HG02885 (cell line): ENCODE measurements at regions not wholly inside any gene's neighbourhood (a gene's known extent, or its start where the extent isn't known, plus 50 kb on each side); places are given as distances from the start of the nearest gene placed in this dataset.
A peak's percentile ranks its signal among the peaks of the same experiment; 100 is the strongest.
"Not testable (repeated sequence)": the region's sequence is repeated elsewhere in the genome, so short reads cannot be mapped to it uniquely, and the experiment has no call there.

Source experiments
- ATAC-seq: cut with Tn5 transposase; IDR thresholded peaks from one replicate; pipeline ENCODE4 v1.9.1; 2021; ENCODE audit warnings: mild to moderate bottlenecking; ENCODE audit not compliant: unreplicated experiment, poor library complexity

- no peak for ATAC-seq
Measured at GRCh38 chr1:190665045-190665444, 187.4 kb upstream of the BRINP3 start.

DNA sequence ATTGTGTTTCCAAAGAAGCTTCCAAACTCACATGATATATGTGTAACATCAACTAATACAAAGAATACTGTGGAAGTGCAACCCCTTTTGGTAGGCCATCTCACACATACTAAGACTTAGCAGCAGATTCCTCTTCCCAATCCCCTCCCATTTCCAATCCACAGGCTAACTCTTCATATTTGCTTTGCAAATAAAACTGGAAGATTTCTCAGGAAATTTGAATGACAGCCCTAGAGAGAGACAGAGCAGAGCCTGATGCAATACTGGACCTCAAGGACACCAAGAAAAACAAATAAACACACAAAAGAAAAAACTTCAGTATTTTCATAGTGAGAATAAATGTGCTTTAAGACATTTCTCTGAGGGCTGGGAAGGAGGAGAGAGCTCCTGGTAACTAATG lies 190.2 kb upstream of the BRINP3 start:
- ATAC-seq, result no peak

DNA sequence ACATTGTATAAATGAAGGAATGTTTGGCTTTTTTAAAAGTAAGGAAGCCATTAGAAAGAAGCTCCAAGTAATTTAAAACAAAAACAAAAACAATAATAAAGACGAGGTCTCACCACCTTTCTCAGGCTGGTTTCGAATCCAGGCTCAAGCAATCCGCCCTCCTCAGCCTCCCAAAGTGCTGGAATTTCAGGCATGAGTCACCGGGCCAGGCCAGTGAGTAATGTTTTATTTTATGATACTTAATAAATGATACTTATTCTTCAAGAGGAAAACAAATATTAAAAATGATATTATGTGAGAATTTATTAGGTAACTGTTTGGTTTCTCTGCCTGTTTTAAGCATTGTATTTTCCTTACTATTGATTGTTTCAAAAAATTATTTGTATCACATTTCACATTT lies 201.4 kb upstream of the BRINP3 start:
- ATAC-seq, result no peak

DNA sequence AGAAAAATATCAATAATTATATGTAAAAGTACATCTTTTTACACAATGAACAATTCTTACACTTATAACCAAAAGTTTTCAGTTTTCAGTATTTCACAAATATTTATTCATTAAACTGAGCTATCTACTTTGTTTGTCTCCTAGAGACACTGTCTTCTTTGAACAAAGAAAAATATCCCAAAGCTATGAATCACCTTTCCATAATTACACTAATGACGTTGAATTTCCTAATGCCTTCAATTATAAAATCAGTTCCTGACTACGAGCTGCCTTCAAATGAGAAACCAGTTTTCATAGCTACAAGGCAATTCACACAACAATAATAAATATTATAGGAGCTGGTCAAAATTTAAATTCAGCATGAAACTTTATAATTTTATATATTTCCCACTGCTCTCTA lies 201.8 kb upstream of the BRINP3 start:
- no peak for ATAC-seq

- no peak for ATAC-seq
Measured at GRCh38 chr1:190679983-190680382, 202.3 kb upstream of the BRINP3 start.

DNA sequence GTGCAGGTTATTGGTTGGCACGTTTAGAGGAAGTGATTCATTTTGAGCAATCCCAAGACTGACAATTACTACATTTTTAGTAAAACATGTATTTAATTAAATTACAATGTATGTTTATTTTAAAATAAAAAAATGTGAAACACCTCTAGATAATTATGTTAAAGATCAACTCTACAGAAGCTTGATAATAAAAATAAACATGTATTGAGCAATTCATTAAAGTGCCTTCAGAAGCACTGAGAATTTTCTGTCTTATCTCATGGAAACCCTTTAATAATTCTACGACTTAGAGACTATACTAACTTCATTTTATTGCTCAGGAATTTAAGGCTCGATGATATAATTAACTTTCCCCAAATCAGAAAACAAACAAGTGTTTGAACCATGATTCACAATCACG lies 208.0 kb upstream of the BRINP3 start:
- no peak for ATAC-seq

- ATAC-seq, result no peak
Measured at GRCh38 chr1:190688096-190688495, 210.4 kb upstream of the BRINP3 start.

- not testable (repeated sequence) for ATAC-seq
Measured at GRCh38 chr1:190698488-190698887, 220.8 kb upstream of the BRINP3 start.

DNA sequence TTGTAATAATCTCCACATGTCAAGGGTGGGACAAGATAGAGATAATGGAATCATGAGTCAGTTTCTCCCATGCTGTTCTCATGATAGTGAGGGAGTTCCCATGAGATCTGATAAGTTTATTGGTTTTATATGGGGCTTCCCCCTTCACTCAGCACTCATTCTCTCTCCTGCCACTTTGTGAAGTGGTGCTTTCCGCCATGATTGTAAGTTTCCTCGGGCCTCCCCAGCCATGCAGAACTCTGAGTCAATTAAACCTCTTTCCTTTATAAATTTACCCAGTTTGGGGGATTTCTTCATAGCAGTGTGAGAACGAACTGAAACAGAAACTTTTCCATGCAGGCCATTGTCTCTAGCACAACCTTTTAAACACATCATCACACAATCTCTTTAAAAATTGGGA lies 221.5 kb upstream of the BRINP3 start:
- ATAC-seq, result no peak

DNA sequence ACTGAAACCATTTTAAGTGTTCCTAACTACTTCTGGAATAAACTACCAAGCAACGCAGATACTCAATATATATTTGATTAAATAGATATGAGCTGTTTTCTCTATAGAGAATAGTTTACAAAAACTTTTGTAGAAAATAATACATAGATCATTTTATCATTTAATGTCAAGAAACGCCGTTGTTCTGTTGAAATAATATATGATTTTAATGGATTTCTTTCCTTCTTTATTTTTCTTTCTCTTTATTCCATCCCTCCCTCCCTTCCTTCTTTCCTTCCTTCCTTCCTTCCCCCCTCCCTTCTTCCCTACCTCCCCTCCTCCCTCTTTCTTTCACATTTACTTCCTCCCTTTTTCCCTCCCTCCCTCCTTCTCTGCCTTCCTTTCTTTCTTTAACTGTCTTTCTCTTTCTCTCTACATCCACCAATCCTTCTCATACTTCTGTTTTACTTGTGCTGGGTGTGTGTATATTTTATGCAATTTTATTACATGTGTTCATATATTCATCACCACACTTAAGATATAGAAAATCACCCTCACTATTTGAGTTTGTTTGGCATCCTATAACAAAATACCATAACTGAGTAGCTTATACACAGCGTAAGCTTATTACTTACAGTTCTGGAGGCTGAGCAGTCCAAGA lies 230.9 kb upstream of the BRINP3 start:
- ATAC-seq, result no peak

DNA sequence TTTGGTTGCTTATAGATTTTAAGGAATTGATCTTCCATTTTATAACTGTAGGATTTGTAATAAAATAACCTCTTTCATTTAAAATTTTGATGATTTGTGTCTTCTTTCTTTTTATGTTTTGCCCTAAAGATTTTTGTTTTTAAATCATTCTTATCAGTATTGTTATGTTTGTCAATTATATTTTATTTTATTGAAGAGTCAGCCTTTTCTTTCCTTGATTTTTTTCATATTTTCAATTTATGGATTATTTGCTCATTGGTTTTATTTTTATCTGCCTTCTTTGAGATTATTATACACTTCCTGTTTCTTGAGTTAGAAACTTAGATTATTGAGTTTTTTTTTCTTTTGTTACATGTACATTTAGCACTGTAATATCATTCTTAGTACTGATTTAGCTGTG lies 233.4 kb upstream of the BRINP3 start:
- no peak for ATAC-seq

- no peak for ATAC-seq
Measured at GRCh38 chr1:190717055-190717454, 239.4 kb upstream of the BRINP3 start.

GRCh38 chr1:190736971-190737590 lies 259.4 kb upstream of the BRINP3 start:
- ATAC-seq, result no peak

DNA sequence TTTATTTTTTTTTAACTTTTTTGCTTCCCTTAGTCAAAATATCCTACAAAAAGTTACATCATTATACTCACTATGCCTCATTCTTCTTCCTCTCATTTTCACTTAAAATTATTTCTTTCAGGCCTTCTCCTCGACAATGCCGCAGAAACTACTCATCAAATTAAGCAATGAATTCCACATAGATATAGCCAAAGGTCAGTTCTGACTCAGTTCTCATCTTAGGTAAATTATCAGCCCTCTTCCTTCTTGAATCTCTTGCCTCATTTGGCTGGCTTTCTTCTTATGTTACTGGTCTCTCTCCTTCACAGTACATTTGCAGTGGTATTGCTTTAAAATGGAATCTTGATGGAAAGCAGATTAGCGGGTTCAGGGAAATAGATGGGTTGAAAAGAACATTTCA lies 260.7 kb upstream of the BRINP3 start:
- ATAC-seq, result no peak

GRCh38 chr1:190739926-190740325 lies 262.3 kb upstream of the BRINP3 start:
- ATAC-seq, result no peak

DNA sequence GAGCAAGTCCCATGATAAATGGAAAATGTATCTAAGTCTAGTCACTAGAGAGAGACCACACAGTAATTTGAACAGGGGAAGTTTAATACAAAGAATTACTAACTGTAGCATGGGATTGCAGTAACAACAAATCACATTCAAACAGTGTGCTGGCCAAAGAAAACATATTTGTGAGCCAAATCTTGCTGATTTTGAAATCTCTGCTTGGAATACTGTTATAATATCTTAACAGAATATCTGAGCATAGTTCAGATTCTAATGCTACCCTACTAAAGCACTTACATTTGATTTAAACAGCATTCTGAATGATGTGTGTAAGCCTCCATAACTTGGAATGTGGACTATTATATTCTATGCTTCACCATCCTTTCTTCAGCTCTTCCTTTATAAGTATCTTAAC lies 270.0 kb upstream of the BRINP3 start:
- no peak for ATAC-seq

DNA sequence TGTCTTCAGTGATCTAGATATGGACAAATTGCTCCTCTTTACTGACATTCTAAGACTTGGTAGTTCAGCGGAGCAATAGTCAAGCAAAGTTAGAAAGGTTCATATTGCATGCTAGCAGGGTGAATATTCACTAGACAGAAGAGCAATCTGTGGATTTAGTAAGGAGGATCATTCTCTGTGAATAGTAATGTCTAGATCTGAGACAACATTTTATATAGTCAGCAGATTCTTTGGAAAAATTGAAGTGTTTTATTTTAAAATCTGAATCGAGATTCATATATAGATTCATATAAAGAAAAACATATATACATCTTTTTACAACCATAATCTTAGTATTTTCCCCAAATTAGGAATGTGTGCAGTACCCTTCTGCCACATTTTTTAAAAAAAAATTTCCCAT lies 274.5 kb upstream of the BRINP3 start:
- ATAC-seq, result no peak

- no peak for ATAC-seq
Measured at GRCh38 chr1:190754666-190755065, 277.0 kb upstream of the BRINP3 start.

DNA sequence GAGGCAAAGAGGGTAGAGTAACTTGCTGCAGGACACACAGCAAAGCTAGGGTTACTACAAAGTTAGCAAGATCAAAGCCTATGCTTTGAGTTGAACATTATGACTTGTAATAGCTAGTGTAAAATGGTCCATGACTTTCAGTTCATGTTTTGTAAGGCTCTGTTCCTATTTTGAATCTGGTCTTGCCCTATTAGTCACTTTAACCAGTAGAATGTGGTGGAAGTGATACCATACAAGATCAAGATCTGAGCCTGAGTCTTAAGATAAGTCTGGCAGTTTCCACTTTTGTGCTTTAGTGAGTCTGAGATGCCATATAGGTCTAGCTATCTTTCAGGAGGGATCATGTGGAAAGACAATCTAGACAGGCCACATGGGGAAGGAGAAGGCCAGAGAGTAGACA lies 282.1 kb upstream of the BRINP3 start:
- ATAC-seq, result peak; percentile 96

DNA sequence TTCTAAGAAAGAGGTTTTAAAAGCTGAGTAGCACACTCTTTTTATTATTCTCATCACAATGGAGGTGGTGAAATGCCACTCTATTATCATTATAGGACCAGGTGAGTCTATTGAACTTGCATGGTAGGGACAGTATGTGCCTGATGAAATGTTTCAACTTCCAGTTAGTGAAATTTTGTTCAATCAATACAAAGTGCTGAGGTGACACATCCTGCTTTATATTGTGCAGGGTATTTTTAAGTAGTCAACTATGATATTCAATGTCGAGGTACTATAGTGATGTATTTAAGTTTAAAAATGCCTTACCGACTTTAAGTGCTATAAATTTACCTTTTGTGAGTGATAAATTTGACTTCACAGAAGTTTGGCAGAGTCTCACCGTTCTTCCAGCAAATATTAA lies 284.7 kb upstream of the BRINP3 start:
- no peak for ATAC-seq

DNA sequence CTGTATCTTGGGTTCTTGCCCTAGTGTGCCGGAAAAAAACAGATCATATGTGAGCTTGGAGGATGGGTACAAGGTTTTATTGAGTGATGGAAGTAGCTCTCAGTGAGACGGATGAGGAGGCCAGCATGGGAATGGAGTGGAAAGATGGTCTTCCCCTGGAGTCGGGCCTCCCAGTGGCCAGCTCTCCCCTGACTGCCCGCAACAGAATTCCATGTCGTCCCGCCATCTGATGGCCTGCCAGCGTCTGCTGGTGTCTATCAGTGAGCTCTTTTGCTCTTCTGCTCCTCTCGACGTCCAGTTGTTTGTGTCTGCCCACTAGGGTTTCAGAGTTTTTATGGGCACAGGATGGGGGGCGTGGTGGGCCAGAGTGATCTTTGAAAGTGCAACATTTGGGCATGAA lies 315.2 kb upstream of the BRINP3 start:
- no peak for ATAC-seq

DNA sequence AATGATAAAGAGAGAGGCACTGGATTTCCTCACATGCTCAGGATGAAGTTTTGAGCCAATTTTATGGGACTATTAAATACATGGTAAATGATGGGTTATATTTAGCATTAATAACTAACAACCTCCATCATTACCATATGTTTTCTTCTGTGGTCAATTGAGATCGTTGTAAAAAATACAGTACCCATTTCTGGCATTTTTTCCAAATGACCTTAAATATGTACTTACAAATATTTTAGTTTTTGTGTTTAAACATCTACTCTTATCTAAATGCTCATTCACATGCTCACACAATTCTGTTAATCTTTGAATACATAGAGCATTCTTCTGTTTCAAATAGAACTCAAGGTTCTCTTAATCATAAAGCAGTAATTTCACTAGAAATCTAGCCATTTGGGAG lies 330.0 kb upstream of the BRINP3 start:
- ATAC-seq, result no peak
